Endodermal cell (in vitro differentiated cells): ENCODE measurements at regions not wholly inside any gene's neighbourhood (a gene's known extent, or its start where the extent isn't known, plus 50 kb on each side); places are given as distances from the start of the nearest gene placed in this dataset.

Experiments
- DNase-seq: peaks from one replicate; pipeline ENCODE4 v3.0.0-alpha.2; 2017
- H3K27ac ChIP-seq: 2 replicates; pipeline ENCODE4 v1.5.1; 2013; ENCODE audit warnings: mild to moderate bottlenecking, low read depth, low read length, moderate library complexity
- H3K27me3 ChIP-seq: 2 replicates; pipeline ENCODE4 v1.6.1; 2013; ENCODE audit warnings: mild to moderate bottlenecking, low read length, moderate library complexity; ENCODE audit not compliant: insufficient read depth, control insufficient read depth, poor library complexity, severe bottlenecking
- H3K36me3 ChIP-seq: 2 replicates; pipeline ENCODE4 v1.7.0; 2013; ENCODE audit warnings: mild to moderate bottlenecking, low read length, moderate library complexity; ENCODE audit not compliant: control insufficient read depth, insufficient read depth
- H3K4me1 ChIP-seq: one replicate; pipeline ENCODE4 v1.7.0; 2013; ENCODE audit warnings: low read length; ENCODE audit not compliant: control insufficient read depth, insufficient read depth
- H3K4me3 ChIP-seq: 2 replicates; pipeline ENCODE4 v1.5.1; 2013; ENCODE audit warnings: mild to moderate bottlenecking, low read length, moderate library complexity
- H3K9ac ChIP-seq: 2 replicates; pipeline ENCODE4 v1.6.1; 2013; ENCODE audit warnings: mild to moderate bottlenecking, low read length, moderate library complexity; ENCODE audit not compliant: poor library complexity, severe bottlenecking; ENCODE audit errors: extremely low read depth
- H3K9me3 ChIP-seq: 2 replicates; pipeline ENCODE4 v1.6.1; 2013; ENCODE audit warnings: mild to moderate bottlenecking, low read length, moderate library complexity; ENCODE audit not compliant: control insufficient read depth
- H3K27ac Mint-ChIP-seq: 2 replicates; pipeline ENCODE4 v1.8.0; 2020; ENCODE audit warnings: mixed read lengths
- H3K27me3 Mint-ChIP-seq: 2 replicates; pipeline ENCODE4 v1.8.0; 2021; ENCODE audit warnings: mild to moderate bottlenecking, mixed read lengths; ENCODE audit not compliant: insufficient read depth
- H3K36me3 Mint-ChIP-seq: 2 replicates; pipeline ENCODE4 v1.8.0; 2020; ENCODE audit warnings: low read depth, mixed read lengths
- H3K4me1 Mint-ChIP-seq: 2 replicates; pipeline ENCODE4 v1.8.0; 2020; ENCODE audit warnings: mixed read lengths
- H3K4me3 Mint-ChIP-seq: 2 replicates; pipeline ENCODE4 v1.8.0; 2020; ENCODE audit warnings: mild to moderate bottlenecking, moderate library complexity, mixed read lengths
- H3K9me3 Mint-ChIP-seq: 2 replicates; pipeline ENCODE4 v1.8.0; 2020; ENCODE audit warnings: mild to moderate bottlenecking, mixed read lengths
- WGBS, 2 experiments: methylation state at CpG; one replicate each; pipeline versions ENCODE4 v1.1.5 to v1.1.7; 2013; ENCODE audit warnings: missing lambda C conversion rate in 2 of 2, mixed read lengths in 1 of 2; ENCODE audit not compliant: insufficient coverage in 1 of 2, insufficient read length in 1 of 2; 5-methylcytosine and 5-hydroxymethylcytosine counted together
- TF ChIP-seq, protein P1 (sequence below): fragments of 200-600 bp; sonication (generic); conservative IDR thresholded peaks from 2 replicates; pipeline ENCODE4 v1.5.0; 2021; ENCODE audit warnings: antibody characterized with exemption, mild to moderate bottlenecking

DNA sequence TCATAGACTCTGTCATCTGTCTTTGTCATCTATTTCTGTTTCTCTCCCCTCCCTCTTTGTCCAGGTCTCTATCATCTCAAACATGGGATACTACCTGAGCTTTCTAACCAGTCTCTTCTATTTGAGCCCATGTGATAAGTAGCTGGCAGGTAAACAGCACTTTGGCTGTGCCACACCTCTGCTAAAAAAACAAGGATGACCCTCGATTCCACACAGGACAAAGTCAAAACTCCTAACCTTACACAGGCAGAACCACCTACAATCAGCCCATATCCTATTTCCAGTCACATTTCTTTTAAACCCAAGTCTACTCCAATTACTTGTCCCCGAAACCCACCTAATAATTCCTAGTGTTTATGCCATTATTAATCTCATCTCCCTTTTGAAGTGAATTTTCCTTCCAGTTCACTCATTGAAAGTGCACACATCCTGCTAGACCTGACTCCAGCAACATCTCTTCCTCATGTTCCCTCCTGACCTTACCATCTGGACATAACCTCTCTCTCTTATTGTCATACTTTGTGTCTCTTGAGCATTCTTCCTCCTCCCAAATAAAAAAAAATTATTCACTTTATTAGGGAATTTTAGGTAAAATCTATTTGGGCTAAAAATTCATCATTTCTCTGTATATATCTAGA lies 256.1 kb upstream of the ONECUT1 start:
- WGBS, 2 experiments = 77 to 82% methylated on average over 2 of the region's 2 CpGs
- Histone ChIP-seq H3K4me1 (no peaks in the 10 kb centered on the region), H3K27me3 (no peaks in the 10 kb centered on the region), H3K9ac (no peak overlapping the region), H3K4me3 (no peak overlapping the region), H3K9me3 (peaks cover 6% of the 10 kb centered on the region), H3K27ac (no peak overlapping the region), H3K36me3 (no peaks in the 10 kb centered on the region)
- H3K9me3 Mint-ChIP-seq = peaks cover 15% of the 10 kb centered on the region
- H3K27me3 Mint-ChIP-seq = peaks cover 8% of the 10 kb centered on the region
- no peaks in the 10 kb centered on the region for H3K4me1 Mint-ChIP-seq
- no peak overlapping the region for H3K4me3 Mint-ChIP-seq
- no peaks in the 10 kb centered on the region for H3K36me3 Mint-ChIP-seq
- no peak overlapping the region for H3K27ac Mint-ChIP-seq
- TF ChIP-seq, protein P1, sequence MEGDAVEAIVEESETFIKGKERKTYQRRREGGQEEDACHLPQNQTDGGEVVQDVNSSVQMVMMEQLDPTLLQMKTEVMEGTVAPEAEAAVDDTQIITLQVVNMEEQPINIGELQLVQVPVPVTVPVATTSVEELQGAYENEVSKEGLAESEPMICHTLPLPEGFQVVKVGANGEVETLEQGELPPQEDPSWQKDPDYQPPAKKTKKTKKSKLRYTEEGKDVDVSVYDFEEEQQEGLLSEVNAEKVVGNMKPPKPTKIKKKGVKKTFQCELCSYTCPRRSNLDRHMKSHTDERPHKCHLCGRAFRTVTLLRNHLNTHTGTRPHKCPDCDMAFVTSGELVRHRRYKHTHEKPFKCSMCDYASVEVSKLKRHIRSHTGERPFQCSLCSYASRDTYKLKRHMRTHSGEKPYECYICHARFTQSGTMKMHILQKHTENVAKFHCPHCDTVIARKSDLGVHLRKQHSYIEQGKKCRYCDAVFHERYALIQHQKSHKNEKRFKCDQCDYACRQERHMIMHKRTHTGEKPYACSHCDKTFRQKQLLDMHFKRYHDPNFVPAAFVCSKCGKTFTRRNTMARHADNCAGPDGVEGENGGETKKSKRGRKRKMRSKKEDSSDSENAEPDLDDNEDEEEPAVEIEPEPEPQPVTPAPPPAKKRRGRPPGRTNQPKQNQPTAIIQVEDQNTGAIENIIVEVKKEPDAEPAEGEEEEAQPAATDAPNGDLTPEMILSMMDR = no peak
- DNase-seq = no peak

DNA sequence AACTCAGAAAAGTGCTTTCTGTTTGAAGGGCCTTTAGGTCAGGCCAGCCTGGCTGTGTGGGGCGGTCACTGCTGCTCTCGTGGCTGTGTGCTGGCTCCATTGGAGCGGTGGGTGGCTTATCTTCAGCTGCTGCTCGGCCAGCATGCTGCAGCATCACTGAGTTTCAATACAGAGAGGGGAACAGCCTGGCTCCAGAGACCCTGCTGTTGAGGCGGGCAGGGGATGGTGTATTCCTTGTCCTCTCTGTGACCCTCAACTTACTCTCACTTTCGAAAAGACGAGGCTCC lies 248.5 kb upstream of the ONECUT1 start:
- Histone ChIP-seq H3K9me3 (no peaks in the 10 kb centered on the region), H3K36me3 (no peaks in the 10 kb centered on the region), H3K27me3 (no peaks in the 10 kb centered on the region), H3K9ac (no peak overlapping the region), H3K4me1 (no peaks in the 10 kb centered on the region), H3K27ac (no peak overlapping the region), H3K4me3 (no peak overlapping the region)
- Mint-ChIP-seq H3K36me3 (no peaks in the 10 kb centered on the region), H3K27ac (no peak overlapping the region), H3K9me3 (peaks cover 2% of the 10 kb centered on the region), H3K27me3 (no peaks in the 10 kb centered on the region), H3K4me3 (no peak overlapping the region), H3K4me1 (peaks cover 12% of the 10 kb centered on the region)
- DNase-seq = no peak
- TF ChIP-seq, protein P1 = no peak
- WGBS, 2 experiments = 86 to 91% methylated on average over 6 to 7 of the region's 7 CpGs

DNA sequence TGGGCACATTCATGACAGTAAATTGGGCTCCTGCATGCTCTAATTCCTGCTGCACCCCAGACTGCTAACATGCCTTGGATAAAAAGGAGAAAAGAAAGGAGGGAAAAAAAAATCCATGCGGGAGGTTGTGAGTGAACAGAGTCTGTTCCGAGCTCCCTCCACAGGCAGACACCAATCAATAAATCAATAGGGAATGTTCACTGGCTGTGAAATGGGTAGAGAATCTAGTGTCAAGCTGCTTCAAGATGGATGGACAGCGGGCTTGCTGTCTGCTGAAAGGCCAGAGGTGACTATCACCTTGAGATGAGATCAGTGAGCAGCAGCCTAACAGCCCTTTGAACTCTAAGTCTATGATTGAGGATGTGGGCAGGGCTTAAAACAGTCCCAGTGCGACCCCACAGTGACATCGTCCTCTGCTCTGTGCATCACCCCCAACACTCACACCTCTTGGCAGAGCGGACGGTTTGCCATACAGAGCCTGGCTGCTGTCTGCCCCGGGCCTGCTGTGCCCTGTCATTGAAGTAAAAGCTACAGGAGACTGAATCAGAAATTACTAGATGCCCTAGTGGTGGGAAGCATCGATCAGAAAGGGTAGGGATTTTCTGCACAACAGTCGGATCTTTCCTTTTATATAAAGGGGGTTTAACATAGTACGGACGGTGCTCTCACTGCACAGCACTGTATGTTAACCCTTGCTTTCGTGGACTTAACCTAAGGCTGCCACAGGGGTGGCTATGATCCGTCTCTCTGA lies 247.9 kb upstream of the ONECUT1 start:
- no peaks in the 10 kb centered on the region for H3K36me3 Mint-ChIP-seq
- no peak overlapping the region for H3K27ac Mint-ChIP-seq
- 87 to 88% methylated on average over 10 to 14 of the region's 14 CpGs for WGBS, 2 experiments
- TF ChIP-seq, protein P1 = no peak
- Histone ChIP-seq H3K36me3 (no peaks in the 10 kb centered on the region), H3K4me1 (no peaks in the 10 kb centered on the region), H3K9me3 (no peaks in the 10 kb centered on the region), H3K4me3 (no peak overlapping the region), H3K27ac (no peak overlapping the region), H3K9ac (no peak overlapping the region), H3K27me3 (no peaks in the 10 kb centered on the region)
- no peak overlapping the region for H3K4me3 Mint-ChIP-seq
- H3K27me3 Mint-ChIP-seq = no peaks in the 10 kb centered on the region
- H3K9me3 Mint-ChIP-seq = peaks cover 2% of the 10 kb centered on the region
- H3K4me1 Mint-ChIP-seq = peaks cover 12% of the 10 kb centered on the region
- DNase-seq = no peak
